HUES64 (cell line): ENCODE measurements at regions not wholly inside any gene's neighbourhood (a gene's known extent, or its start where the extent isn't known, plus 50 kb on each side); places are given as distances from the start of the nearest gene placed in this dataset.

Experiments used
- H3K27ac ChIP-seq: 2 replicates; pipeline ENCODE4 v1.7.0; 2013; ENCODE audit warnings: low read depth, low read length, inconsistent platforms
- H3K27me3 ChIP-seq: 2 replicates; pipeline ENCODE4 v1.6.1; 2013; ENCODE audit warnings: mild to moderate bottlenecking, low read length; ENCODE audit not compliant: insufficient read depth
- H3K36me3 ChIP-seq: 2 replicates; pipeline ENCODE4 v1.6.1; 2013; ENCODE audit warnings: mild to moderate bottlenecking, low read length; ENCODE audit not compliant: insufficient read depth
- H3K4me1 ChIP-seq: 2 replicates; pipeline ENCODE4 v1.6.1; 2013; ENCODE audit warnings: mild to moderate bottlenecking, low read length, moderate library complexity; ENCODE audit not compliant: insufficient read depth
- H3K4me3 ChIP-seq: 2 replicates; pipeline ENCODE4 v1.5.1; 2013; ENCODE audit warnings: mild to moderate bottlenecking, low read length, moderate library complexity
- H3K9ac ChIP-seq: 2 replicates; pipeline ENCODE4 v1.6.1; 2013; ENCODE audit warnings: mild to moderate bottlenecking, low read depth, low read length
- H3K9me3 ChIP-seq: 2 replicates; pipeline ENCODE4 v1.6.1; 2013; ENCODE audit warnings: low read depth, low read length; ENCODE audit not compliant: insufficient read depth
- WGBS: fragments of 150-250, 120-280 bp; methylation state at CpG from one replicate; pipeline ENCODE4 v1.1.7; 2013; ENCODE audit warnings: missing lambda C conversion rate; 5-methylcytosine and 5-hydroxymethylcytosine counted together

- Histone ChIP-seq H3K9me3 (no peaks in the 10 kb centered on the region), H3K36me3 (no peaks in the 10 kb centered on the region), H3K4me3 (no peak overlapping the region), H3K4me1 (peaks cover 15% of the 10 kb centered on the region), H3K27me3 (no peaks in the 10 kb centered on the region), H3K9ac (no peak overlapping the region), H3K27ac (no peak overlapping the region)
- WGBS, result 100% methylated on average over 1 of the region's 1 CpG
Measured at GRCh38 chr4:67158666-67159065, 386.6 kb downstream of the CENPC start.

- no peak overlapping the region for H3K4me3 ChIP-seq
- WGBS, result 90% methylated on average over 3 of the region's 3 CpGs
- H3K36me3 ChIP-seq, result no peaks in the 10 kb centered on the region
- no peaks in the 10 kb centered on the region for H3K4me1 ChIP-seq
- H3K9me3 ChIP-seq, result no peaks in the 10 kb centered on the region
- H3K9ac ChIP-seq, result no peak overlapping the region
- H3K27me3 ChIP-seq, result no peaks in the 10 kb centered on the region
- no peak overlapping the region for H3K27ac ChIP-seq
Measured at GRCh38 chr4:67152976-67153375, 392.3 kb downstream of the CENPC start.

- Histone ChIP-seq H3K4me3 (no peak overlapping the region), H3K9ac (no peak overlapping the region), H3K27ac (no peak overlapping the region), H3K4me1 (no peaks in the 10 kb centered on the region), H3K36me3 (no peaks in the 10 kb centered on the region), H3K9me3 (no peaks in the 10 kb centered on the region), H3K27me3 (no peaks in the 10 kb centered on the region)
- 96% methylated on average over 45 of the region's 45 CpGs for WGBS
Measured at GRCh38 chr4:67151376-67152343, 393.6 kb downstream of the CENPC start.

DNA sequence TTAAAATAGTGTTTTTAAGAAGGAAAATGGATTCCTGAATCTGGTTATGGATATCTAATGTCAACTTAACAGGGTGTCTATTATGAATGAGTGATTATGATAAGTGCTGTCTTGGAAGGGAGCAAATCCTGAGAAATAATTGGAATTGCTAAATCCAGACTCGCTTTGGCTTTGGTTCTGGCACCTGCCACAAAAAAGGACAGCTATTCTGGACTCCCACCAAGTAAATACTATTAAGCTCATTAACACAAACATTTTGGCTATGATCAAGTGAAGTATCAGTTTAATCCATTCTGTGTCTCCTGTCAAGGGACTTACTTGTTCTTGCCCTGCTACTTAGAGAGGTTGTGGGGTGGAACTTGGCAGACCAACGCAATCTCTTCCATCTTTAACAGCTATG, 403.7 kb downstream of the CENPC start:
- 93% methylated on average over 1 of the region's 2 CpGs for WGBS
- Histone ChIP-seq H3K9ac (no peak overlapping the region), H3K27ac (no peak overlapping the region), H3K36me3 (no peaks in the 10 kb centered on the region), H3K4me3 (no peak overlapping the region), H3K4me1 (no peaks in the 10 kb centered on the region), H3K9me3 (no peaks in the 10 kb centered on the region), H3K27me3 (no peaks in the 10 kb centered on the region)

- Histone ChIP-seq H3K9ac (no peak overlapping the region), H3K9me3 (no peaks in the 10 kb centered on the region), H3K4me3 (no peak overlapping the region), H3K4me1 (no peaks in the 10 kb centered on the region), H3K36me3 (no peaks in the 10 kb centered on the region), H3K27me3 (no peaks in the 10 kb centered on the region), H3K27ac (no peak overlapping the region)
- 92% methylated on average over 4 of the region's 4 CpGs for WGBS
Measured at GRCh38 chr4:67134616-67135015, 410.7 kb downstream of the CENPC start.

GRCh38 chr4:67133162-67133561, 412.1 kb downstream of the CENPC start:
- Histone ChIP-seq H3K9ac (no peak overlapping the region), H3K4me1 (no peaks in the 10 kb centered on the region), H3K4me3 (no peak overlapping the region), H3K9me3 (no peaks in the 10 kb centered on the region), H3K27me3 (no peaks in the 10 kb centered on the region), H3K36me3 (no peaks in the 10 kb centered on the region), H3K27ac (no peak overlapping the region)
- 88% methylated on average over 2 of the region's 2 CpGs for WGBS

- H3K4me1 ChIP-seq, result no peaks in the 10 kb centered on the region
- no peak overlapping the region for H3K4me3 ChIP-seq
- no peaks in the 10 kb centered on the region for H3K27me3 ChIP-seq
- no peaks in the 10 kb centered on the region for H3K9me3 ChIP-seq
- no peak overlapping the region for H3K9ac ChIP-seq
- H3K27ac ChIP-seq, result no peak overlapping the region
- no peaks in the 10 kb centered on the region for H3K36me3 ChIP-seq
Measured at GRCh38 chr4:67131224-67131623, 414.1 kb downstream of the CENPC start.

DNA sequence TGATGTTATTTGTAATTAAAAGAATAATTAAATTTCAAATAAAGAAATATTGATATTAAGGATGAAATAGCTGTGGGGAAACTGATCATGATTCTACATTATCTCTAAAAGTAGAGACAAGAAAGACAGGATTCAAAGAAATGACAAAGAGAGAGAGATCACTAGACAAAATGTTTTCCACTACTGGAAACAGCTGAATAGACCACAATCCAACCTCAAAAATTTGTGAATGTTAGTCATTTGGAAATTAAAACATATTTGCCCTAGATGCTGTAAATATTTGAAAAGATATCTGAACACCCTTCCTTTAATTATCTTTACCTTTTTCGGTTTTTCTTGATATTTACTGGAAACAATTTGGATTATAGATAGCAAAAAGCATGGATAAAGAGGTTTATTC, 414.9 kb downstream of the CENPC start:
- Histone ChIP-seq H3K9ac (no peak overlapping the region), H3K36me3 (no peaks in the 10 kb centered on the region), H3K27ac (no peak overlapping the region), H3K27me3 (no peaks in the 10 kb centered on the region), H3K4me3 (no peak overlapping the region), H3K4me1 (no peaks in the 10 kb centered on the region), H3K9me3 (no peaks in the 10 kb centered on the region)
- no CpG with 5 or more reads among the region's 1 CpG for WGBS

GRCh38 chr4:67126570-67126969, 418.7 kb downstream of the CENPC start:
- Histone ChIP-seq H3K27ac (no peak overlapping the region), H3K4me1 (no peaks in the 10 kb centered on the region), H3K36me3 (no peaks in the 10 kb centered on the region), H3K9me3 (no peaks in the 10 kb centered on the region), H3K4me3 (no peak overlapping the region), H3K9ac (no peak overlapping the region), H3K27me3 (no peaks in the 10 kb centered on the region)
- 96% methylated on average over 3 of the region's 4 CpGs for WGBS

DNA sequence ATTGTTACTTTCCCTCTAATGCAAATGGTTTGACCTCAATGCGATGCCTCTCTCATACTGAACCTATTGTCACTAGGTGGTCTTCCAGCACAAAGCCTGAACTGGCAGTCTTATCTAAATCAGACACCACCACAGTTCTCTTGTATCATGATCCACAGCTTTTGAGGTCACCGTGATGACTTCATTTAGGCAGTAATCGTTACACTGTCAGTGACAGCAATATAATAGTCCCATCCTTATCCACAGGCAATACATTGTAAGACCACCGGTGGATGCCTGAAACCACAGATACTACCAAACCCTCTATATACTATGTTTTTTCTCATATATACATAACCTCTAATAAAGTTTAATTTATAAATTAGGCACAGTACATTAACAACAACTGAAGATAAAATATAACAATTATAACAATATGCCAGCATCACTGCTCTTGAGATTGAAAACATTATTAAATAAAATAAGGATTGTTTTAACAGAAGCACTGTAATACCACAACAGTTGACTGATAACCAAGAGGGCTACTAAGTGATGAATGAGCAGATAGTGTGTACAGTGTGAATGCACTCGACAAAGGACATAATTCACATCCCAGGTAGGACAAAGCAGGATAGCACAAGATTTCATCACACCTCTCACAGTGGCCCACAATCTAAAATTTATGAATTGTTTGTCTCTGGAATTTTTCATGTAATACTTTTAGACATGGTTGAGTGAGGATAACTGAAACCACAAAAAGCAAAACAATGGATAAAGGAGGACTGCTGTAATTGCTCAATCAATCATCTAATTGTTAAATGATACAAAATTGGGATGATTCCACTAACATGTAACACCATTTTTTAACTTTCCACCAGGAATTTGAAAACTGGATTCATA, 419.4 kb downstream of the CENPC start:
- H3K4me3 ChIP-seq, result no peak overlapping the region
- 82% methylated on average over 4 of the region's 5 CpGs for WGBS
- no peak overlapping the region for H3K9ac ChIP-seq
- H3K36me3 ChIP-seq, result no peaks in the 10 kb centered on the region
- no peaks in the 10 kb centered on the region for H3K9me3 ChIP-seq
- H3K4me1 ChIP-seq, result no peaks in the 10 kb centered on the region
- H3K27me3 ChIP-seq, result no peaks in the 10 kb centered on the region
- H3K27ac ChIP-seq, result no peak overlapping the region

- H3K9me3 ChIP-seq, result no peaks in the 10 kb centered on the region
- H3K36me3 ChIP-seq, result no peaks in the 10 kb centered on the region
- no peaks in the 10 kb centered on the region for H3K4me1 ChIP-seq
- no peaks in the 10 kb centered on the region for H3K27me3 ChIP-seq
- no peak overlapping the region for H3K27ac ChIP-seq
- no peak overlapping the region for H3K4me3 ChIP-seq
- 100% methylated on average over 1 of the region's 4 CpGs for WGBS
- no peak overlapping the region for H3K9ac ChIP-seq
Measured at GRCh38 chr4:67124716-67125115, 420.6 kb downstream of the CENPC start.
